ENCODE measurements at regions not wholly inside any gene's neighbourhood (a gene's known extent, or its start where the extent isn't known, plus 50 kb on each side); places are given as distances from the start of the nearest gene placed in this dataset.

DNA sequence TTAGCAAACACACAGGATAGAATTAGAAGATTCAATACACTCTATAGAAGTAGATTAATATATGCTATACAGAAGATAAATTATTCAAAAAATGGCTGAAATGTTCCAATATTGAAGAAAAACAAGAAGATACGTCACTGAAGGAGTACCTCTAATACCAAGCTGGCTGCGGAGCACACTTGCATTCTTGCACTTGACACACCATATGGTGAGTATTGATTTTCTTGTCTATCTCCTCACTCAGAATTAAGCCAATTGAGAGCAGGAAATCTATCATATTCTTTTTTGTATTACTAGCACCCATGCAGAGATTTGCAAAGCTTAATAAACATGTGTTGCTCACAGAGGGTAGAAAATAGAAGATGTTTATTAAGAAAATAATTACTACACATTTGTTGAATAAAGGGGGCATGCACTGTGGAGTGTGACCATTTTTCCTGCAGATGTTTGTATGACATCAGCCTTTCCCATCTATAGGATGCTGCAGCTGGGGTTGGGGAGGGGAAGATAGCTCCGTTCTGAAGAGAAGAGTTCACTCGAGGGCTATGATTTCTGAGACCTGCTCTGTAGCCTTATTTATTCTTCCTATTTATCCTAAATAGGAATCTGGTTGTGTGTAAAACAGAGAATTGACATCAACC, 318.1 kb downstream of the HHIPL2 start:
- peaks cover 3 to 4% of the 10 kb centered on the region in 2 experiments; a peak in 3 of 5 replicates for H3K9me3 Mint-ChIP-seq
- H2BK20ac ChIP-seq (ENCODE audit: low read depth, low read length, poor library complexity, severe bottlenecking) = no peak overlapping the region
- H3K23me2 ChIP-seq (ENCODE audit: insufficient read length, low read depth, low read length, poor library complexity, severe bottlenecking) = no peaks in the 10 kb centered on the region
- no peaks in the 10 kb centered on the region for H3K27me3 Mint-ChIP-seq (ENCODE audit: low read depth)
- no peaks in the 10 kb centered on the region for H3K79me1 ChIP-seq (ENCODE audit: insufficient read depth, low read depth, low read length, poor library complexity, severe bottlenecking)
- H2BK5ac ChIP-seq (ENCODE audit: insufficient read length, low read length) = no peak overlapping the region
- H2AFZ ChIP-seq (ENCODE audit: low read length) = no peak overlapping the region
- no peak overlapping the region for H2BK120ac ChIP-seq (ENCODE audit: low read depth, low read length, poor library complexity, severe bottlenecking)
- H3K4me2 ChIP-seq (ENCODE audit: insufficient read depth, insufficient read length, low read length) = no peak overlapping the region
- H4K20me1 ChIP-seq (ENCODE audit: control insufficient read depth, insufficient read depth, insufficient read length) = no peaks in the 10 kb centered on the region
- H3K9ac ChIP-seq (ENCODE audit: extremely low read depth, insufficient read length, low read length) = no peak overlapping the region
- H2BK15ac ChIP-seq (ENCODE audit: low read depth, low read length) = no peak overlapping the region
- no peaks in the 10 kb centered on the region for H3K27me3 ChIP-seq (ENCODE audit: insufficient read depth, low read length)
- no peak overlapping the region for H3K27ac ChIP-seq (ENCODE audit: insufficient read length, low read depth, low read length)
- H4K5ac ChIP-seq (ENCODE audit: insufficient read length, low read depth, low read length) = no peak overlapping the region
- no peak overlapping the region for H3K23ac ChIP-seq (ENCODE audit: insufficient read length, low read depth, low read length)
- H3T11ph ChIP-seq (ENCODE audit: low read length) = no peak overlapping the region
- no peaks in the 10 kb centered on the region for H3K4me1 Mint-ChIP-seq
- H3K27ac Mint-ChIP-seq = no peak overlapping the region
- H3K4me3 Mint-ChIP-seq = no peak overlapping the region
- H3K18ac ChIP-seq (ENCODE audit: insufficient read length, low read depth, low read length) = no peak overlapping the region
- H3K4ac ChIP-seq (ENCODE audit: low read depth, low read length) = no peak overlapping the region
- no peak for DNase-seq
- H3K4me1 ChIP-seq (ENCODE audit: insufficient read depth, low read length) = no peaks in the 10 kb centered on the region
- no peak overlapping the region for H3K56ac ChIP-seq (ENCODE audit: insufficient read length, low read depth, low read length)
- no peak overlapping the region for H4K8ac ChIP-seq (replicated peaks; ENCODE audit: insufficient read length, low read depth, low read length)
- TF ChIP-seq, protein P1, sequence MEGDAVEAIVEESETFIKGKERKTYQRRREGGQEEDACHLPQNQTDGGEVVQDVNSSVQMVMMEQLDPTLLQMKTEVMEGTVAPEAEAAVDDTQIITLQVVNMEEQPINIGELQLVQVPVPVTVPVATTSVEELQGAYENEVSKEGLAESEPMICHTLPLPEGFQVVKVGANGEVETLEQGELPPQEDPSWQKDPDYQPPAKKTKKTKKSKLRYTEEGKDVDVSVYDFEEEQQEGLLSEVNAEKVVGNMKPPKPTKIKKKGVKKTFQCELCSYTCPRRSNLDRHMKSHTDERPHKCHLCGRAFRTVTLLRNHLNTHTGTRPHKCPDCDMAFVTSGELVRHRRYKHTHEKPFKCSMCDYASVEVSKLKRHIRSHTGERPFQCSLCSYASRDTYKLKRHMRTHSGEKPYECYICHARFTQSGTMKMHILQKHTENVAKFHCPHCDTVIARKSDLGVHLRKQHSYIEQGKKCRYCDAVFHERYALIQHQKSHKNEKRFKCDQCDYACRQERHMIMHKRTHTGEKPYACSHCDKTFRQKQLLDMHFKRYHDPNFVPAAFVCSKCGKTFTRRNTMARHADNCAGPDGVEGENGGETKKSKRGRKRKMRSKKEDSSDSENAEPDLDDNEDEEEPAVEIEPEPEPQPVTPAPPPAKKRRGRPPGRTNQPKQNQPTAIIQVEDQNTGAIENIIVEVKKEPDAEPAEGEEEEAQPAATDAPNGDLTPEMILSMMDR (conservative IDR thresholded peaks at IDR 0.05) = no peak
- WGBS (ENCODE audit: extremely low coverage, insufficient read length, low lambda C conversion rate) = no CpG with 5 or more reads among the region's 4 CpGs
- H3K36me3 Mint-ChIP-seq (ENCODE audit: insufficient read depth in 1 of 3, low read depth in 3 of 3) = no peaks in the 10 kb centered on the region
- H3K9me3 ChIP-seq (ENCODE audit: control insufficient read depth, low read depth, low read length) = no peaks in the 10 kb centered on the region
- no peak overlapping the region for H2BK12ac ChIP-seq (ENCODE audit: insufficient read length, low read depth, low read length)
- no peak overlapping the region for H4K91ac ChIP-seq (ENCODE audit: insufficient read length, low read depth, low read length)
- H3K14ac ChIP-seq (ENCODE audit: insufficient read depth, low read length) = no peak overlapping the region
- no peaks in the 10 kb centered on the region for H3K79me2 ChIP-seq (ENCODE audit: insufficient read depth, low read length)
- no peak overlapping the region for H2AK5ac ChIP-seq (ENCODE audit: insufficient read length, low read length)
